ENCODE measurements at regions not wholly inside any gene's neighbourhood (a gene's known extent, or its start where the extent isn't known, plus 50 kb on each side); places are given as distances from the start of the nearest gene placed in this dataset.
A peak's percentile ranks its signal among the peaks of the same experiment; 100 is the strongest.

GRCh38 chr7:14995774-14996173 is 93.2 kb upstream of the DGKB start:
- no peak overlapping the region for H2AFZ ChIP-seq
- H3K36me3 ChIP-seq (ENCODE audit: low read depth), result no peaks in the 10 kb centered on the region
- POLR2A ChIA-PET (ENCODE audit: unreplicated experiment), result no interaction called here
- H3K9me2 ChIP-seq (ENCODE audit: insufficient read depth), result no peaks in the 10 kb centered on the region
- no peaks in the 10 kb centered on the region for H3F3A ChIP-seq (ENCODE audit: insufficient read depth, low read depth)
- H3K4me2 ChIP-seq, result no peak overlapping the region
- no peak for TF ChIP-seq EZH2 (IDR thresholded peaks at IDR 0.05; ENCODE audit: low read depth)
- TF ChIP-seq CTCF (conservative IDR thresholded peaks at IDR 0.05), result no peak
- H3K9me3 ChIP-seq (ENCODE audit: insufficient read depth, low read depth), result 0 out of 2 replicates have a peak, but pooled peaks cover 3% of the 10 kb centered on the region
- H3K79me2 ChIP-seq (ENCODE audit: low read depth), result no peaks in the 10 kb centered on the region
- intact Hi-C loops (cut with micrococcal nuclease; ENCODE audit: unreplicated experiment), result no loop called here
- no peaks in the 10 kb centered on the region for H3K4me1 ChIP-seq (replicated peaks; ENCODE audit: insufficient read depth)
- H3K27ac ChIP-seq, result no peak overlapping the region
- DNase-seq, result no peak
- no peaks in the 10 kb centered on the region for H4K20me1 ChIP-seq (ENCODE audit: insufficient read depth)
- no peak overlapping the region for H3K4me3 ChIP-seq
- no peaks in the 10 kb centered on the region for H3K27me3 ChIP-seq (ENCODE audit: insufficient read depth, low read depth)
- CTCF ChIA-PET, result no interaction called here
- no TSS peak for BruUV-seq (replicated peaks)

- no peak for DNase-seq
- Histone ChIP-seq H3K4me1 (replicated peaks; ENCODE audit: insufficient read depth) (no peaks in the 10 kb centered on the region), H3K4me2 (no peak overlapping the region), H2AFZ (peak overlapping the region; percentile 50; the same call in 1 of the 2 replicates), H3K79me2 (ENCODE audit: low read depth) (no peaks in the 10 kb centered on the region), H3K9me3 (ENCODE audit: insufficient read depth, low read depth) (no peaks in the 10 kb centered on the region), H3K9me2 (ENCODE audit: insufficient read depth) (no peaks in the 10 kb centered on the region; the same call in 1 of the 2 replicates), H3K36me3 (ENCODE audit: low read depth) (no peaks in the 10 kb centered on the region), H3K27me3 (ENCODE audit: insufficient read depth, low read depth) (no peaks in the 10 kb centered on the region), H4K20me1 (ENCODE audit: insufficient read depth) (no peaks in the 10 kb centered on the region), H3K27ac (no peak overlapping the region), H3F3A (ENCODE audit: insufficient read depth, low read depth) (no peaks in the 10 kb centered on the region), H3K4me3 (no peak overlapping the region)
- POLR2A ChIA-PET (ENCODE audit: unreplicated experiment), result no interaction called here
- BruUV-seq (replicated peaks), result no TSS peak
- CTCF ChIA-PET, result no interaction called here
- intact Hi-C loops (cut with micrococcal nuclease; ENCODE audit: unreplicated experiment), result no loop called here
- no peak for TF ChIP-seq EZH2 (IDR thresholded peaks at IDR 0.05; ENCODE audit: low read depth)
- TF ChIP-seq CTCF (conservative IDR thresholded peaks at IDR 0.05), result no peak
These were observed 86.4 kb upstream of the DGKB start for GRCh38 chr7:14988941-14989340.

- Histone ChIP-seq H3K4me1 (replicated peaks; ENCODE audit: insufficient read depth) (no peaks in the 10 kb centered on the region), H3F3A (ENCODE audit: insufficient read depth, low read depth) (no peaks in the 10 kb centered on the region), H3K79me2 (ENCODE audit: low read depth) (no peaks in the 10 kb centered on the region), H3K27me3 (ENCODE audit: insufficient read depth, low read depth) (no peaks in the 10 kb centered on the region), H3K9me2 (ENCODE audit: insufficient read depth) (no peaks in the 10 kb centered on the region), H3K36me3 (ENCODE audit: low read depth) (no peaks in the 10 kb centered on the region), H3K27ac (no peak overlapping the region), H2AFZ (no peak overlapping the region), H3K4me2 (no peak overlapping the region), H4K20me1 (ENCODE audit: insufficient read depth) (no peaks in the 10 kb centered on the region), H3K4me3 (no peak overlapping the region), H3K9me3 (ENCODE audit: insufficient read depth, low read depth) (no peaks in the 10 kb centered on the region)
- intact Hi-C loops (cut with micrococcal nuclease; ENCODE audit: unreplicated experiment), result no loop called here
- ChIA-PET CTCF (interaction anchor here (0.6 kb wide), 1 partner anchor 11 kb away, joined by 10 read pairs; no protein-coding TSS in a partner anchor), POLR2A (ENCODE audit: unreplicated experiment) (no interaction called here)
- BruUV-seq (replicated peaks), result no TSS peak
- DNase-seq, result no peak
- no peak for TF ChIP-seq EZH2 (IDR thresholded peaks at IDR 0.05; ENCODE audit: low read depth)
- no peak for TF ChIP-seq CTCF (conservative IDR thresholded peaks at IDR 0.05)
These were observed 76.1 kb upstream of the DGKB start for GRCh38 chr7:14978687-14979086.
